ENCODE measurements at regions not wholly inside any gene's neighbourhood (a gene's known extent, or its start where the extent isn't known, plus 50 kb on each side); places are given as distances from the start of the nearest gene placed in this dataset.

- no peak for TF ChIP-seq CTCF (IDR thresholded peaks at IDR 0.05)
- ATAC-seq (ENCODE audit: low FRiP score) (no peak), DNase-seq (ENCODE audit: low spot score) (no peak)
Measured at GRCh38 chr4:4664234-4664633, 122.4 kb upstream of the STX18 start.

- no peak for TF ChIP-seq CTCF (IDR thresholded peaks at IDR 0.05)
- DNase-seq (ENCODE audit: low spot score), result no peak
- no peak for ATAC-seq (ENCODE audit: low FRiP score)
Measured at GRCh38 chr4:4663028-4663427, 121.2 kb upstream of the STX18 start.

GRCh38 chr4:4662230-4662629 is 120.4 kb upstream of the STX18 start:
- ATAC-seq (ENCODE audit: low FRiP score), result no peak
- TF ChIP-seq CTCF (IDR thresholded peaks at IDR 0.05), result no peak

GRCh38 chr4:4659871-4660651 is 118.2 kb upstream of the STX18 start:
- DNase-seq (ENCODE audit: low spot score), result no peak
- ATAC-seq (ENCODE audit: low FRiP score), result no peak

More at GRCh38 chr4:4662230-4662629, 120.4 kb upstream of the STX18 start:
- no peak for DNase-seq (ENCODE audit: low spot score)

GRCh38 chr4:4658052-4658451 is 116.2 kb upstream of the STX18 start:
- ATAC-seq (ENCODE audit: low FRiP score) (no peak), DNase-seq (ENCODE audit: low spot score) (no peak)
- TF ChIP-seq CTCF (IDR thresholded peaks at IDR 0.05), result no peak

More at GRCh38 chr4:4659871-4660651, 118.2 kb upstream of the STX18 start:
- TF ChIP-seq CTCF (IDR thresholded peaks at IDR 0.05), result no peak

- no peak for DNase-seq (ENCODE audit: low spot score)
- no peak for TF ChIP-seq CTCF (IDR thresholded peaks at IDR 0.05)
- ATAC-seq (ENCODE audit: low FRiP score), result no peak
Measured at GRCh38 chr4:4656977-4657376, 115.1 kb upstream of the STX18 start.

- DNase-seq (ENCODE audit: low spot score), result no peak
- no peak for ATAC-seq (ENCODE audit: low FRiP score)
- TF ChIP-seq CTCF (IDR thresholded peaks at IDR 0.05), result no peak
Measured at GRCh38 chr4:4655901-4656300, 114.1 kb upstream of the STX18 start.

Measured in omental fat pad (tissue), 3 donors.